ENCODE measurements at regions not wholly inside any gene's neighbourhood (a gene's known extent, or its start where the extent isn't known, plus 50 kb on each side); places are given as distances from the start of the nearest gene placed in this dataset.
"Not testable (repeated sequence)": the region's sequence is repeated elsewhere in the genome, so short reads cannot be mapped to it uniquely, and the experiment has no call there.

GRCh38 chr14:37665951-37666350 lies 70.5 kb downstream of the TTC6 start:
- peaks cover 0 to 7% of the 10 kb centered on the region in 2 donors for H3K9me3 ChIP-seq
- H3K27me3 ChIP-seq, result no peaks in the 10 kb centered on the region
- H3K36me3 ChIP-seq, result no peaks in the 10 kb centered on the region
- TF ChIP-seq CTCF (IDR thresholded peaks at IDR 0.05), result no peak
- no peak overlapping the region for H3K4me3 ChIP-seq
- intact Hi-C loops (cut with DNase I), result no loop called here
- DNase-seq (ENCODE audit: low spot score in 2 of 2), result no peak
- no peak overlapping the region for H3K27ac ChIP-seq
- H3K4me1 ChIP-seq, result no peaks in the 10 kb centered on the region

GRCh38 chr14:37668646-37669045 lies 73.2 kb downstream of the TTC6 start:
- intact Hi-C loops (cut with DNase I), result no loop called here
- H3K27me3 ChIP-seq, result no peaks in the 10 kb centered on the region
- DNase-seq (ENCODE audit: low spot score in 2 of 2), result no peak
- no peak for TF ChIP-seq CTCF (IDR thresholded peaks at IDR 0.05)
- no peaks in the 10 kb centered on the region for H3K4me1 ChIP-seq
- H3K9me3 ChIP-seq, result peaks cover 0 to 4% of the 10 kb centered on the region in 2 donors
- H3K4me3 ChIP-seq, result no peak overlapping the region
- H3K36me3 ChIP-seq, result no peaks in the 10 kb centered on the region
- H3K27ac ChIP-seq, result no peak overlapping the region

GRCh38 chr14:37669242-37669641 lies 73.8 kb downstream of the TTC6 start:
- Histone ChIP-seq H3K4me3 (no peak overlapping the region), H3K27me3 (no peaks in the 10 kb centered on the region), H3K27ac (no peak overlapping the region), H3K4me1 (no peaks in the 10 kb centered on the region), H3K9me3 (peaks cover 0 to 4% of the 10 kb centered on the region in 2 donors), H3K36me3 (no peaks in the 10 kb centered on the region)
- TF ChIP-seq CTCF (IDR thresholded peaks at IDR 0.05), result no peak
- intact Hi-C loops (cut with DNase I), result no loop called here
- DNase-seq (ENCODE audit: low spot score in 2 of 2), result no peak

GRCh38 chr14:37673439-37673838 lies 78.0 kb downstream of the TTC6 start:
- intact Hi-C loops (cut with DNase I), result no loop called here
- no peaks in the 10 kb centered on the region for H3K4me1 ChIP-seq
- no peak for TF ChIP-seq CTCF (IDR thresholded peaks at IDR 0.05)
- DNase-seq (ENCODE audit: low spot score in 2 of 2), result no peak
- no peak overlapping the region for H3K27ac ChIP-seq
- no peaks in the 10 kb centered on the region for H3K36me3 ChIP-seq
- no peaks in the 10 kb centered on the region for H3K9me3 ChIP-seq
- no peak overlapping the region for H3K4me3 ChIP-seq
- H3K27me3 ChIP-seq, result no peaks in the 10 kb centered on the region

GRCh38 chr14:37678916-37679315 lies 83.5 kb downstream of the TTC6 start:
- Histone ChIP-seq H3K27me3 (no peaks in the 10 kb centered on the region), H3K4me3 (no peak overlapping the region), H3K4me1 (no peaks in the 10 kb centered on the region), H3K27ac (no peak overlapping the region), H3K36me3 (no peaks in the 10 kb centered on the region), H3K9me3 (no peaks in the 10 kb centered on the region)
- no peak for DNase-seq (ENCODE audit: low spot score in 2 of 2)
- no peak for TF ChIP-seq CTCF (IDR thresholded peaks at IDR 0.05)
- intact Hi-C loops (cut with DNase I), result no loop called here

- intact Hi-C loops (cut with DNase I), result no loop called here
Observed at GRCh38 chr14:37681486-37681885, 86.1 kb downstream of the TTC6 start.

GRCh38 chr14:37692680-37693079 lies 97.3 kb downstream of the TTC6 start:
- H3K36me3 ChIP-seq; H3K27ac ChIP-seq; H3K9me3 ChIP-seq; DNase-seq (ENCODE audit: low spot score in 2 of 2); H3K27me3 ChIP-seq; H3K4me1 ChIP-seq; H3K4me3 ChIP-seq; intact Hi-C loops (cut with DNase I): not testable (repeated sequence)

More at GRCh38 chr14:37681486-37681885, 86.1 kb downstream of the TTC6 start:
- DNase-seq (ENCODE audit: low spot score in 2 of 2), result no peak
- Histone ChIP-seq H3K9me3 (no peaks in the 10 kb centered on the region), H3K4me1 (no peaks in the 10 kb centered on the region), H3K36me3 (no peaks in the 10 kb centered on the region), H3K27ac (no peak overlapping the region), H3K27me3 (no peaks in the 10 kb centered on the region), H3K4me3 (no peak overlapping the region)
- no peak for TF ChIP-seq CTCF (IDR thresholded peaks at IDR 0.05)

GRCh38 chr14:37693420-37693819 lies 98.0 kb downstream of the TTC6 start:
- H3K4me1 ChIP-seq; intact Hi-C loops (cut with DNase I); H3K27me3 ChIP-seq; H3K36me3 ChIP-seq; DNase-seq (ENCODE audit: low spot score in 2 of 2); H3K9me3 ChIP-seq; H3K27ac ChIP-seq; H3K4me3 ChIP-seq: not testable (repeated sequence)
